ENCODE measurements at regions not wholly inside any gene's neighbourhood (a gene's known extent, or its start where the extent isn't known, plus 50 kb on each side); places are given as distances from the start of the nearest gene placed in this dataset.
"Not testable (repeated sequence)": the region's sequence is repeated elsewhere in the genome, so short reads cannot be mapped to it uniquely, and the experiment has no call there.

GRCh38 chr12:131625966-131626722 lies 84.7 kb upstream of the SFSWAP start:
- not testable (repeated sequence) for DNase-seq (ENCODE audit: low read depth)

GRCh38 chr12:131627151-131628022 lies 83.5 kb upstream of the SFSWAP start:
- not testable (repeated sequence) for DNase-seq (ENCODE audit: low read depth)

- DNase-seq (ENCODE audit: low read depth): no peak
Measured at GRCh38 chr12:131628023-131628740, 82.7 kb upstream of the SFSWAP start.

- no peak for DNase-seq (ENCODE audit: low read depth)
Measured at GRCh38 chr12:131628766-131629448, 82.0 kb upstream of the SFSWAP start.

- no peak for DNase-seq (ENCODE audit: low read depth)
Measured at GRCh38 chr12:131631230-131631629, 79.7 kb upstream of the SFSWAP start.

- DNase-seq (ENCODE audit: low read depth): not testable (repeated sequence)
Measured at GRCh38 chr12:131631889-131632651, 78.8 kb upstream of the SFSWAP start.

DNA sequence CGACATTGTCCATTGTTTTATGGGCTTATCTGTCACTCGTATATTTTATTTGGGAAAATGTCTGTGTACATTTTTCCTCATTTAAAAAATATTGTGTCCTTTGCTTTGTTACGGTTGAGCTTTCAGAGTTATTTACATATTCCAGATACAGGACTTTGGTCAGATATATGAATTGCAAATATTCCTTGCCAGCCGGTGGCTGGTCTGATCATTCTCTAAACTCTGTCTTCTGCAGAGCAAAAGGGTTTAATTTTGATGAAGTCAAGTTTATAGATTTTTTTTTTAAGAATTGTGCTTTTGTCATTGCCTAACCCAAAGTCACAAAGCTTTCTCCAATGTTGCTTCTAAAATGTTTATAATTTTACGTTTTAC lies 78.3 kb upstream of the SFSWAP start:
- DNase-seq (ENCODE audit: low read depth): not testable (repeated sequence)

GRCh38 chr12:131633610-131634009 lies 77.3 kb upstream of the SFSWAP start:
- not testable (repeated sequence) for DNase-seq (ENCODE audit: low read depth)

DNA sequence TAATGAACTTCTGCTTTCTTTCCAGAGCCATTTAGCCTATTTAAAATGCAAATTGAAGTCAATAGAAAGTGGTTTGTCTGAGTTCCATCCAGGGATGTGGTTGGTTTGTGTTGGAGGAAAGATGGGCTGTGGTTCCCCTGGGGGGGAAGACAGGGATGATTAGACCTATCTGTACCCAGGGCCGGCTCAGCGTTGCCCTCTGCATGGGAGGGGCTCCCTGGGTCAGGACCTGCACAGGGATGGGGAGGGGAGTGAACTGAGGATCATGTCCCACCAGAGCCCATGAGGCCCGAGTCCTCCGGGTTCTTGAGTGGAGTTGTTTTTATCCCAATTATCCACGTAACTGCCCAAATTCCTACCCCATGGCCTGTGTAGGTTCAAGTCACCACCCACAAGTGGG lies 76.9 kb upstream of the SFSWAP start:
- no peak for DNase-seq (ENCODE audit: low read depth)

GRCh38 chr12:131635012-131635411 lies 75.9 kb upstream of the SFSWAP start:
- DNase-seq (ENCODE audit: low read depth): not testable (repeated sequence)

GRCh38 chr12:131635491-131636122 lies 75.3 kb upstream of the SFSWAP start:
- no peak for DNase-seq (ENCODE audit: low read depth)

GRCh38 chr12:131636266-131636665 lies 74.6 kb upstream of the SFSWAP start:
- DNase-seq (ENCODE audit: low read depth): no peak

DNA sequence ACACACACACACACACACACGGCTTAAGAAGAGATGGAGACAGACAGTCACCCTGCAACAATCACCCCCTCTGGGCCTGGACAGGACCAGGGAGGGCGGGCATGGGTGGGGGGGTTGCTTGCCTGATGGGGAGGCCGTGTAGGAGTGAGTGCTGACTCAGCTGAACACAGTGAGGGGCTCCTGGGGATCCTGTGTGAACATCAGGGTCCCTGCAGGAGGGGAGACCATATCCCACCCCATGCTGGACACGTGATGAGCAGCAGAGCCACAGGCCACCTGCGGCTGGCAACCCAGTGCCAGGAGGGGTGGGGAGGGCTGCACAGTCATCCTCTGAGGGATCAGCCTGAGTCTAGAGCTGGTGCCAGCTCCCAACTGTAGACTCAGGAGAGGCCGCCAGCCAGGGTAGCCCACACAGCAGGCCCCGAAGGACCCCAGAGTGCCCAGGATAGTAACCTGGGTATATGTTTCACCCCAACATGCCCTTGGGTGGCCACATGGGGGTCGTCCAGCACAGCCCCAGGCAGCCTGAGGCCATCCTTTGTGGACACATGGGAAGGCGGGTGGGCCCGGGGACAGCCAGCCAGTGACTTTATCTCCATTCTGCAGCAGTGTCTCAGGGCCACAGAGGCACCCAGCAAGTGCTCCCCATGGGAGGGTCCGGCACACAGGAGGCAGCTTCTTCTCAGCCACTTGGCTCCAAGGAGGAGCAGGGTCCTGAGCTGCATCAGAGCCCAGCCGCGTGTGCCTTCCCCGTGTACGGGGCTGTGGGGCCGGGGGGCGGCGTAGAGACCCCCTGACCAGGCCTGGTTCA lies 73.7 kb upstream of the SFSWAP start:
- DNase-seq (ENCODE audit: low read depth): no peak

DNA sequence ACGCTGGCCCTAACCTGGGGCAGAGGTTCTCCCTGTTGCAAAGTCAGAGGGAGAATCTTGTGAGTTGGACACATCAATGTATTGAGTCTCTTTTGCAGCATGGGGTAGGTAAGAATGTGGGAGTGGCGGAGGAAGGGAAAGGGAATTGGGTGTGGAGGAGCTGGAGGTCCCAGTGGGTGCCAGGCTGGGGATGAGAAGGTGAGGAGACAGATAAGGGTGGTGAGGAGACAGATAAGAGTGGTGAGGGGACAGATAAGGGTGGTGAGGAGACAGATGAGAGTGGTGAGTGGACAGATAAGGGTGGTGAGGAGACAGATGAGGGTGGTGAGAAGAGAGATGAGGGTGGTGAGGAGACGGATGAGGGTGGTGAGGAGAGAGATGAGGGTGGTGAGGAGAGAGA lies 72.9 kb upstream of the SFSWAP start:
- DNase-seq (ENCODE audit: low read depth): no peak

- DNase-seq (ENCODE audit: low read depth): no peak
Measured at GRCh38 chr12:131639270-131639940, 71.5 kb upstream of the SFSWAP start.

- DNase-seq (ENCODE audit: low read depth): no peak
Measured at GRCh38 chr12:131640525-131640924, 70.4 kb upstream of the SFSWAP start.

GRCh38 chr12:131641315-131641714 lies 69.6 kb upstream of the SFSWAP start:
- DNase-seq (ENCODE audit: low read depth): no peak

DNA sequence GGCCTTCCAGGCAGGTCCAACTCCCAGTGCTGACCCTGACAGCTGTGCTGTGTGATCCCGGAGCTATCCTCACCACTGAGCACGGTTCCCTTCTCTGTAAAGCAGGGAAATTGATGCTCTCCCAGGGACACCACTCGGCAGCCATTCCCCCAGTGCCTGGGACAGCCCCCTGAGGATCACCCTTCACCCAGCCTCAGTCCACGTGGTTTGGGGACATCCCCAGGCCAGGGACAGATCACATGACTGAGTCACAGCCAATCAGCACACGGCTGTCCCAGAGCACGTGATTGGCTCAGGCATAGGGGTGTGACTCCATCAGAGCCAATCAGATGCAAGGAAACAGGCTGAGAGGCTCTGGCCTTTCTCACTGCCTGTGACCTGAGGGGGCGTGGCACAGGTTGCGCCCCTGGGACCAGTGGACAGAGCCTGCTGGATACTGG lies 68.8 kb upstream of the SFSWAP start:
- DNase-seq (ENCODE audit: low read depth): no peak

DNA sequence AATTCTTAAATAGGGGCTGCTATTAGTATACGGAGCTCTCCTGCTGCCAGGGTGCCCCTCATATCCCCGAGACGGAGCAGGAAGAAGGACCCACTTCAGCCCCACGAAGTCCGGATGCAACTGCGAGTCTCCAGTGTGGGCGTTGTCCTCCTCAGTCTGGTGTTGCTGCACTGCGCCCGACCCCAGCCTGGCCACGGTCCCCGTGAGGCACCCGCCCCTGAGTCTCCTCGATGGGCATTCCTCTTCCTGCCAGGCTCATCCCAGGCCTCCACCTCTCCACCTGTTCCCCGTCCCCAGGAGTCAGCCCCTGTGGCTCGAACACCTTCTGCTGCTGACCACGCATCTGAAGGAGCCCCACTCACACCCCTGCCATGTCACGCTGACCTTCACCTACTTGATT lies 68.1 kb upstream of the SFSWAP start:
- DNase-seq (ENCODE audit: low read depth): no peak
